Activated CD4-positive, alpha-beta T cell treated with anti-CD3 and anti-CD28 coated beads, Interleukin-2, Interleukin-6, amounts not matched to agents 100 ng/mL and 50 ng/mL, durations not matched to agents 16 hours and 8 hours (primary cell): ENCODE measurements at regions not wholly inside any gene's neighbourhood (a gene's known extent, or its start where the extent isn't known, plus 50 kb on each side); places are given as distances from the start of the nearest gene placed in this dataset.
"Not testable (repeated sequence)": the region's sequence is repeated elsewhere in the genome, so short reads cannot be mapped to it uniquely, and the experiment has no call there.

Experiments
- DNase-seq: peaks from one replicate; pipeline ENCODE4 v3.0.0-alpha.2; 2020

DNA sequence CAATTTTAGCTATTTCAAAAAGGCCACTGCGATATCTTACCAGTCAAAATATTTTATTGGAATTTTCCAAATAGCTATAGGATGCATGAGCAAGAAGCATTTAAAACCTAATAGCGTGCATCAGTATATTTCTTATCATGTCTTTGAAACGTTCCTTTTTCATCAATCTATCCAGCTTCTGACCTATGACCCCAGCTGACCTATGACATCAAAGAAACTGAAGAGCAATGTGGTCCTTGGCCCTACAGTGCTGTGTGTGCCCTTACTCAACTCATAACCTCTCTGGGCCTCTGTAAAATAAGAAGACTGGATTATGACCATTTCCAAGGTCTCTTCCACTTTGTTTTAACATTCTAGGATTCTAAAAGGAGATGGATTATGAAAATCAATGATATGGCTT, 118.2 kb downstream of the ZNF22 start:
- DNase-seq = no peak

DNA sequence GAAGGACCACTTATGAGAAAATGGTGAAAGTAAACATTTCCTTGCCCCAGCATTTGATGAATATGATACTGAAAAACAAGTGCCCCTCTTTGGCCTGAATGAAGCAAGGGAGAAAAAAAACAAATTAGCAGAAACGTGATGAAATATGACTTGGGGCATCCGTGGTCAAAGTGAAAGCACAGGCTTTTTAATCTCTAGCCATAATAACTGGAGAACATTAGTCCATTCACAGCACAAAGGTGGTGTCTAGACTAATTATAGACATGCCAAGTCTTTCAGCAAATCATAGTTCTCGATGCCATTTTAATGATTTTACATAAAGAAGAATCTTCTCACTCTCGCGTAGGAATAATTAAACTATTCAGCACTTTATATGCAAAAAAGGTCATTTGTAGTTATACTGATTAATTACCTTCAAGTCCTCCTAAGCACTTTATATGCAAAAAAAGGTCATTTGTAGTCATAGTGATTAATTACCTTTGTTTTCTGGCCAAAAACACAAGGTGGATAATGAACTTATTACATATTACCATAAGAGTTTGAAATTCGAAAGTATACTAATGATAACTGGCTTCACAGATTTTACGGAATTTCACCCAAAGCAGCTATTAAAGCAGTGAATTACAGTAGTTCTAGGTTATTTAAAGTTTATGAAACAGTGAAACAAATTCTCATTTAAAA, 121.6 kb downstream of the ZNF22 start:
- not testable (repeated sequence) for DNase-seq

DNA sequence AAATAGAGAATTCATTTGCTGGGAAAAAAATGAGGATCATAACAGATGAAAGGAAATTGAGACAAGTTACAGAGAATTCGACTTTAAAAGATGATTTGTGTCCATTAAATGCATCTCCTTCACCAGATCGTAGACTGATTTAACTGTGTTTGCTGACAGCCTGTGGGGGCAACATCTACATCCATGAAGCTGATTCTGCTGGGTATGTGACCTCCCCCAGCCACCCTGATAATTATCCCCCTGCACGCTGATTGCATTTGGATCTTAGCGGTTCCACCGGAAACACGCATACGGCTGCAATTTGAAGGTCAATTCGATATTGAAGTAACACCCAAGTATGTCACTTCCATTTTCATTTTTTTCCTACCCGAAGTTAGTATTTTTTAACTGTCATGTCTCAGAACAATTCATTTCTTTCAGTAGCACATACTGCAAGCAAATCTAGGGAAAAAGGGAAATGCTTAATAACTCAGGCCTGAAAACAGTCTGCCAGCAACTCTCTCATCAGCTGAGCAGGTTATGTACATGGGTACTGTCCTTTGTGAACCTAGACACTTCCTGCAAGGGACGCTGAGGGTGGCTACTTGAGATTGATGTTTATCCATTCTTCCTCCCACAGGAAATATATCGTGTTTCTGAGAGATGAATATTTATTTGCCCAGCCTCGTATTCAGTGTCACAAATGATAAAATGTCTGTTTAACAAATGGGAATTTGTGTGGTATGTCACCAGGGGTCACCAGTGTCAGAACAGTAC, 134.9 kb downstream of the ZNF22 start:
- DNase-seq = no peak

DNA sequence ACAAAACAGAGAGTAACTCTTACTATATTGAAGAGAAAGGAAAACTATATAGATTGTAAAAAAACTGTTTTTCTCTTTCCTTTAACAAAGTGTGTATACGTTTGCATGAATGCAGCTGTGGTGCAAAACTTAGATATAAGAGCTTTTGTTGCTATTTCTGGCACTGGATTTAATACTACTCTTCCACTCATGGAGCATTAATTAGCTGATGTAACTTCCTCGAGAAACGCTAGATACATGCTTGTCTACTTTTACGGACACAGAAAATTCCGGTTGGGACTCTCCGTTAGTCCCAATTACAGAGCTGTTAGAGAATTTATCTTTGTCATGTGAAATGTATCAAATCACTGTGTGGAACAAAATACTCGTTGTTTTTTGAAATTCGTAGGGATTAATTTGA, 135.5 kb downstream of the ZNF22 start:
- DNase-seq = no peak

DNA sequence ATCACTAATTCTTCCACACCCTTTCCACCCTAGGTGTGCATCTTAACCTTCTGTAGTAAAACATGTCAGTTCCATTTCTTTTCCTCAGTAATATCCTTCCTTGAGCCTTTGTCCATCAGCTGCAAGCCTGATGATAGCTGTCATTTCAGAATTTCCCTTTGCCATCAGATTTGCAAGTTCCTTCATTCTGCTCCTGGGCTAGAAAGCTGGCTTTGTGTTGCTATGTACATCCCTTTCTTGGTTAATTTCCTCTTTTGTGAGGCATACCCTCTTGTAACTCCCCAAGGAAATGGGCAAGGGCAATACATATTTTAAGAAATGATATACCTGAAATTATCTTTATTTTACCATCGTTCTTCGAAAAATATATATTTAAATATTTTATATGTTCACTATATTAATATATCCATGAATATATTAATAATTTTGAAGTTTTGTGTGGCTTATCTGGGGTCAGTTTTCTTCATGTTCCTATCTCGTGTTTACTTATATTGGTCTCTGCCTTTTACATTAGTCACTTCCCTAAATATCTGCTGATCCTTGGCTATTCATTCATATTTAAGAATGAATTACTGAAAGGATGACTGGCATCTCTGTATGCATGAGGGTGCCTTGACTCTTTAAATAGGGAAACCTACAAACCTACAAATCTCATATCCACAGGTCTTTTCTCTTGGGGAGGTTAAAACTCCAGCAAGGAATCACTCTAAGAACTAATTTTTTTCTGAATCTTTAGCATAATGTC, 143.8 kb downstream of the ZNF22 start:
- DNase-seq = no peak

DNA sequence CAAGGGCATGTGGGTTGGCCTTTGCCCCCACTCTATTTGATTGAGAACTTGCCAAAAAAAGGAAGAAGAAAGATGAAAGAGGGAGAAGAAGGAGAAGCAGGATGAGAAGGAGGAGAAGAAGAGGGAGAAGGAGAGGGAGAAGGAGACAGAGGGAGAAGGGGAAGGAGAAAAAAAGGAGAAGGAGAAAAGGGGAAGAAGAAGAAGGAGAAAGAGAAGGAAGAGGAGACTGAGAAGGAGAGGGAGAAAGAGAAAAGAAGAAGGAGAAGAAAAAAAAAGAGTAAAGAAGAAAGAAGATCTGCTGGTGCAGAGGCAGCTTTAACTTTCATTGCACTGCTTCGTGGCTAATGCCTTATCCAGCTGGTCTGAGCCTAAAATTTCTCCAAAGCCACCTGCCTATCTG, 144.4 kb downstream of the ZNF22 start:
- DNase-seq = not testable (repeated sequence)

DNA sequence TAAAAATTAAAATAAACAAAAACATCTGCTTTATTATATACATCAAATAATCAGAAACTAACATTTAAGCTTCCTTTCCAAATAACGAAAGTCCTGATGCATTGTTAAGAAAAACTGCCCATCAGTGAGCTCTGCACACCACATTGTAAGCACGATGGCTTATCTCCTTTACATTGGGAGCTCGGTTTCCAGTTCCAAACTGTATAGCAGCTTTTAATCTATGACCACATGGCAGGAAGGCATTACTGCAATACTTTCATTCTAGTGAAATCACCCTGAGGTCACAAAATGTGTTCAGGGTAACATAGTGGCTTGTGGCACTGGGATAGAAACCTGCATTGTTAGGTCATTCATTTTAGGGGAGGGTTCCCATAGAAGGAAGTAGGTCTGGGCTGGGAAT, 146.3 kb downstream of the ZNF22 start:
- DNase-seq = no peak

DNA sequence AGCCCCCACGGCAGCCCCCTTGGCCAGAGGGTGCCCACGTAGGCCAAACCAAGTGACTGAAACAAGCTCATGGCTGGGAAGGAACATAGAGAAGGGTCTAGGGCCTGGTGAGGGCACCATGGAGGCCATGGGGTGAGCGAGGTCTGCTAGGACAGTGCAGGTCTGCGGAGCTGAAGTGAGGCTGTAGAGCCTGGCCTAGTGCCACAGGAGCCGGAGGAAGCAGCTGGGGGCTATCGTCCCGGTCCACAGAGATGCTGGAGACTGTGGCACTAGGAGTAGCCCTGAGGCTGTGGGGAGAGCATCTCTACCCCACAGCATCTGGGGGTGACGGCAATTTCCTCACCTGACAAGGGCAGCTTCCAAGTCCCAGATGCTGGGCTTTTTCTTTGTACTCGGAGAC, 150.3 kb downstream of the ZNF22 start:
- DNase-seq = no peak

DNA sequence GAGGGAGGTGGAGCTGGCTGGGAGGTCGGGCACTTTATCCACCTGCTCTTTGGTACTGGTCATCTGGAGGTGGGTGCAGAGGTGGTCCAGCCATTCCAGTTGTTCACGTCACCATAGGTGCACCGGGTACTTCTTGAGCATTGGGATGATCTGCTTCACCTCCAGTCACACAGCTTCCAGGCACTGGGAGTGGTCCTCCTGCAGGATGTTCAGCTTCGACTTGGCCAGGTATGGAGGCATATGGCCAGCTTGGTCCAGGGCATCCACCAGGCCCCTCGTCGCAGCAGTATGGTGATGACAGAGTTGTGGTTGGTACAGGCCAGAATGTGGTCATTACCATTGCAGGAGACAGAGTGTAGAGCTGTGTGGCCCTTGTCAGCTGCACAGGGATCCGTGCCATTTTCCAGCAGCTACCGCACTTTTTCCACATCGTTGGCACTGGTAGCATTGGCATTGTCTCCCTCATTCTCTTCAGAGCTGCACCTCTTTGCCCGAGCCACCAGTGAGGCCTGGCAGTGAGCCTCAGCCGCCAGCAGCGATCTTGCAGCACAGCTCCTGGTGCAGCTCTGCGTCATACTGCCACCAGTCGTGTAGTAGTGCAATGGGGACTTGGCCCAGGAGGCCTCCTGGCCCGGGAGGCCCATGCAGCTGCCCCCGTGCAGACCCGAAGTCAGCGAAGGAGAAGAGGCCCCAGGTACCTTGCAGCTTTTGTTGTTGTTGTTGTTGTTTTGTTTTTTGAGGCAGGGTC, 150.9 kb downstream of the ZNF22 start:
- DNase-seq = no peak

DNA sequence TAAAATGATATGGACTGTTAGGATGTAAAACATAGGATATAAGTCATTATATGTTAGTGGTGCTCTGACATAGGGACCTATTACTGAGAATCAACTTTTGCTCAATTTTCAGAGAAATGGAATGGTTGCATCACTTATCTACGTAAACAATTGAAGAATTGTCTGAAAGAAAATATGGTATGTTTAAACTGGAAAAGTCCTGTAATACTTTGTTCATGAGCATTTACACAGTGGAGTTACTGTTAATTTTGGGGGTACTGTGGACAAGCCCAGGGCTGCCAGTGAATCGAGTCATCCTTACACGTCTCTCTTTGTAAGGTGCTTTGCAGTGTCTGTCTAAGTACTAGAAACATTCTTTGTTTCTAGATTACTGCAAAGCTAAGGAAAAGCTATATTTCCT, 152.0 kb downstream of the ZNF22 start:
- DNase-seq = no peak

DNA sequence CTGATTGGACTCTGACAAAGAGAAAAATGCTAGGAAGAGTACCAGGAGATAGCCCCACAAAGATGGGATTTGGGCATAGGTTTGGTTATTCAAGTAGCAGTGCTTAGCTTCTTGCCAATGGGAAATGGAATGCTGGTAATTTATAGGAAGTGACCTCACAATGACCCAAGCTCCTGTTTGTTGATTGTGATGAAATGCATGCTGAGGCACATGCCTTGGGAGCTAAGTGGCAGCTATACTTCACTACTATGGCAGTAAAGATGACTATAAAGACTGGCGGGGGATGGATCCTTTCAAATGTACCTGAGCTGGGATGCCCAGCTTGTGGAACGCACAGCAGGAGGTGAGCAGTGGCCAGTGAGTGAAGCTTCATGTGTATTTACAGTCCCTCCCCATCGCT, 153.8 kb downstream of the ZNF22 start:
- DNase-seq = no peak

DNA sequence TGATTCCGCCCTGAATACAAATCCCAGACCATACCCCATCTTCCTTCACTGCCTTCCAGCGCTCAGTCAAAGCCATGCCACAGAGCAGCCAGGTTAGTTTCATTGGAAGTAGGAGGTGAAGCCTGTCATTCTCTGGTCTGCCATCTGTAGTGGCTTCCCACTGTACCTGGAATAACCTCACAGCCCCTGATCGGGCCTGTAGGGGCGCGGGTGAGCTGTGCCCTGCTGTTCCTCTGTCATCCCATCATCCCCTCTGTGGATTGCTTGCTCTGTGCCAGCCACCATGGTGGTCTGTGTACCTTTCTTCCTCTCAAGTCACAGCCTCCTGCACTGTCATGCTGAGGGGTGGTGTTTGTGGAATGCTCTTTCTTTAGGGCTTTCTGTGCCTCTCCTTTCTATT, 155.1 kb downstream of the ZNF22 start:
- DNase-seq = no peak

DNA sequence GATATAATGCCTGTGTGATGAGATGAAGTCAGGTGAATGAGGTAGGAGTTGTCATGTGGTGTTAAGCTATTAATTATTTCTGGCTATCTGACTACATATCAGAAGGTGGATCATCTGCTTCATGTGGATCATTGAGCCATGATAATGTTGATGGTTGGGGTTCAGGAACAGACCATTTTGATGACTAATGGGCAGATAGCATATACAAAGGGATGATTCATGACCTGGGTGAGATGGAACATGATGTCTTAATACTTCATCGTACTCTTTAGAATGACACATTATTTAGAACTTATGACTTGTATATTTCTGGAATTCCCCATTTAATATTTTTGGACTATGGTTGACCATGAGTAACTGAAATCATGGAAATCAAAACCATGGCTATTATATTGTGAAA, 155.1 kb downstream of the OR13A1 start:
- no peak for DNase-seq

DNA sequence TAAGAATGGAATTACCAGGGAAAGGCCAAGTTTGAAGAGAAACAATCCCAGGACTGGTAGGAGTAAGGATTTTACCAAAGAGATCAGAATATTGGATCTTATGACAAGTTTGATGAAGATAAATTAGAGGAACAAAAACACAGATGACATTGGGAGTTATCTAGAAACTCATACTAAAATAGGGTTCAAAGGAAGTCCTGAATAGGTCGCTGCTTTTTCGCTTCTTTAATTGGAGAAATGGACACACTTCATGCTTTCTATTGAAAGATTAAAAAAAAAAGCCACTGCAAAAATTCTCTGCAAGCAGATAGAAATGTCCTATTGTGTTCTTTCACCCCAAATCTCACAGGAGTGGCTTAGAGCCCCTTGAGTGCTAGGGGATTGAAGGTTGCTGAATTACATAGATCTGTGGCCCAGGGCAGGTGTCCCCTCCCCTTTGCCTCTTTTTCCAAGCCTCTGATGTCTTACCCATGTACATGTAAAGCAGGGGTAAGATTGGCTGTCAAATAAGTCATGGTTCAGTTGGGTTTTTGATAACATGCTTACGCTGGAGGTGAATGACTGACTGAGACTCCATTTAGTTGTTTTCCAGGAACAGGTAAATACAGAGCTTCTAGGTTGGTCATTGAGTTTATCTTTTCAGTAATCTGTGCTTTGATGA, 152.0 kb downstream of the OR13A1 start:
- DNase-seq = no peak

DNA sequence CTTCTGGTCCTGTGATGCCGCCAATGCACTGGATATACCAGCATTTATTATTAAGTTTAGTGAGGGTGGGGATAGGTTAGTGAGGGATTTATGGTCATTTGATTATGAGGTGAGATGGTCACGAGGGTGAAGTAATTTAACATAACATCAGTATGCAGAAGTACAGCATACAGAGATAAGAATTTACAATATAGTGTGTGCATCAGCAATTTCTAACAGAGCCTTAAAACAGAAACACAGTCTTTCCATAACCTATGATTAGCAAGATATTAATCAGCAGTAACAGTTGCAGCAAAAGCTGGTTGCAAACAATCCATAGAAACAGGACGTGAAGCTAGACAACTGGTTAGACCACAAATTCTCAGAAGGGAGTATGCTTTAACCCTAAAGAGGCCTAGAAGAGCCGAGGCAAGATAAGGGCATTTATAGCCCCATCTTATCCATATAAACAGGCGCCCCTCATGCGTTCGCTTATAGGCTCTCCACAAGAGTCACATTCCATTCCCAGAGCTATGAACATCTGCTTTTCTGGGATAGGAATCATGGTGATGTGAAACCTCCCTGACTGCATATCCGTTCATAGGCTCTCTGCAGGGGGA, 139.8 kb downstream of the OR13A1 start:
- DNase-seq = not testable (repeated sequence)

DNA sequence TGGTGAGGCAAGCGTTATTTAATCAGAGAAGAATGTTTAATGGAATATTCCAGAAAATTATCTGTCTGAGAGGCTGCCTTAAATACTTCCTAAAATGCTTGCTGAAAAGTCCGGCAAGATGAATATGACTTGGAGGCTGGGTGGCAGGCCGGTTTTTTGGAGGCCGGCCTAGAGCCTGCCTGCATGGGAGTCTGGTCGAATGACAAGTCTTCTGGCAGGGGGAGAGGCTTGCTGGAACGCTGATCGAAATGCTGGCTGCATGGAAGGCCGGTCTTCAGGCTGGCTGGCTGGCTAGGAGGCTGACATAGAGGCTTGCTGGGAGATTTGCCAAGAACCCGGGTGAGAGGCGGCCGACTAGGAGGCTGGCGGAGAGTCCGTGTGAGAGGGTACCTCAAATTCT, 135.7 kb downstream of the OR13A1 start:
- DNase-seq = no peak

DNA sequence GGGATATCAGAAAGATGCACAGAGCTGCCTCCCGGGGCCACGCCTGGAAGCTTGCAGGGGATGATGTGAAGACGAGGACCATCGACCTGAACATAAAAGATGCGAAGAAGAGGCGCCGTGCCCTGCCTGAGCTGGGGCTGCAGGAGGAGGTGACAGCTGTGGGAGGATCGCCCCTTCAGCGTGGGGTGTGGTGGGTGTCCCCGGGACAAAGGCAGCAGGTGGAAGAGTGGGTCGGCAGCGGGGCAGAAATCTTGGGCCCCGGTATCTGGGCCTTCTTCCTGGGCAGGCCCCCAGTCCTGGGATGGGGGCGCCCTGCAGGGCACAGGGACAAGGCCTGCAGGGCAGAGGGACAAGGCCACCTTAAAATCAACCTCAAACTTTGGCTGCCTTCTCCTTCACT, 134.9 kb downstream of the OR13A1 start:
- no peak for DNase-seq

DNA sequence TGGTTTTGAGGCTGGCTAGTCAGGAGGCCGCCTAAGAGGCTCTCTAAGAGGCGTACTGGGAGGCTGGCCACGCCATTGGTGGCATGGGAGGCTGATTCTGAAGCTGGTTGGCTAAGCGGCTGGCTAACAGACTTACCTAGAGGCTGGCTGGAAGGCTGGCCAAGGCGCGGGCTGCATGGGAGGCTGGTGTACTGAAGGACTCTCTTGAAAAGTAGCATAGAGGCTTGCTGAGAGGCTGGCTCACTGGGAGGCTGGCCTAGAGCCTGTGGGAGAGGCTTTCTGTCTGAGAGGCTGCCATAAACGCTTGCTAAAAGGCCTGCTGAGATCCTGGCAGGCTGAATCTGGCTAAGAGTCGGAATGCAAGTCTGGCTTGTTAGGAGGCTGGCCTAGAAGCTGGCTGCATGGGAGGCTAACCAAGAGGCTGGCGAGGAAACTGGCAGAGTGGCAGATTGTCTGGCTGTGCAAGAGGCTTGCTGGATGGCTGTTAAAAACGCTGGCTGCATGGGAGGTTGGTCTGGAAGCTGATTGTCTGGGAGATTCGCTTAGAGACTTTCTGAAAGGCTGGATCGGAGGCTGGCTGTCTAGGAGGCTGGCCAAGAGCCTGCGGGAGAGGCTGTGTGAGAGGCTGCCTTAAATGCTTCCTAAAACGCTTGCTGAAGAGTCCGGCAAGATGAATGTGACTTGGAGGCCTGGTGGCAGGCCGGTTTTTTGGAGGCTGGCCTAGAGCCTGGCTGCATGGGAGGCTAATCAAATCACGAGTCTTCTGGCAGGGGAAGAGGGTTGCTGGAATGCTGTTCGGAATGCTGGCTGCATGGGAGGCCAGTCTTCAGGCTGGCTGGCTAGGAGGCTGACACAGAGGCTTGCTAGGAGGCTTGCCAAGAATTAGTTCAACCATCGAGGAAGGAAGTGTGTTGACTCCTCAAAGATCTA, 134.2 kb downstream of the OR13A1 start:
- no peak for DNase-seq

DNA sequence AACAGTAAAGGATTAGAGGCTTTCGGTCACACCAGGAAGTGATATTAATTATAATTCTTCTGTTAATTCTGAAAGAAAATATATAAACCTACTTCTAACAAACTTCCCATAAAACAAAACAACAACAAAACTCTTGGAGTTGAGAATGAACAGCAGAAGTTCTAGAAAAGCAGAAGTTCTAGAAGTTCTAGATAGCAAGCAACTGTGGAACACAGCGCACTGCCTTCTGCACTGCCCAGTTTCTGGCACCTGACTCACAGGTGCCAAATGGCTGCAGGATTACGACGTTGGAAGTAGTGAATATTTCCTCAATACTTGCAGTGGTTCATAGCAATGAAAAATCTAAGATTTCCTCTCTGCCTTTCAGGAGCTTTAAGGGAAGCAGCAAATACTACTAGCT, 132.2 kb downstream of the OR13A1 start:
- no peak for DNase-seq

DNA sequence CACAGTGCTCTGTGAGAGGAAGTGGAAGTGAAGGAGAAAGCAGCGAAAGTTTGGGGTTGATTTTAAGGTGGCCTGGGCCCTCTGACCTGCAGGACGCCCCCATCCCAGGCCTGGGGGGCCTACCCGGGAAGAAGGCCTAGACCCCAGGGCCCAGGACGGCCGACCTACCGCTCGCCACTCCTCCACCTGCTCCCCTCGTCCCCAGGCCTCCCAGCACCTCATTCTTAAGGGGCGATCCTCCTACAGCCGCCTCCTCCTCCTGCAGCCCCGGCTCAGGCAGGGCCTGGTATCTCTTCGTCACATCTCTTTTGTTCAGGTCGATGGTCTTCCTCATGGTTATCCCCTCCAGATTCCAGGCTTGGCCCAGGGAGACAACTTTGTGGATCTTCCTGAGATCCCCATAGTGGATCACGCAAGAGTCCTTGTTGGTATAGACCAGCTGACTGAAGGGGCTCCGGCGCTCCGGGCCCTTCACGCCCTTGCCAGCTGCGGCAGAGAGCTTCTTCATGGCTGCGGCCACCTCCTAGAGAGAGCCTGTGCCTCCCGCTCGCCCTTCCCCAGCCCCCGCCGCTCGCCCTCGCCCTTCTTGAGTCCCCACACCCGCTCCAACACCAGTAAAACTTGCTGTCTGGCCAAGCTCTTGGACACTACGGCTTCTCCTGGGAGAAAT, 117.5 kb downstream of the OR13A1 start:
- DNase-seq = no peak
